Parathyroid adenoma (tissue), 2 donors: ENCODE measurements at regions not wholly inside any gene's neighbourhood (a gene's known extent, or its start where the extent isn't known, plus 50 kb on each side); places are given as distances from the start of the nearest gene placed in this dataset.

Experiments used
- H2AFZ ChIP-seq: fragments of 300-600 bp; sonication (generic); one replicate; pipeline ENCODE4 v1.7.0; 2017; ENCODE audit warnings: antibody characterized with exemption, mild to moderate bottlenecking
- H3K27ac ChIP-seq: fragments of 300-600 bp; sonication (generic); one replicate; pipeline ENCODE4 v1.7.0; 2017
- H3K27me3 ChIP-seq: fragments of 300-600 bp; sonication (generic); one replicate; pipeline ENCODE4 v1.7.0; 2017; ENCODE audit warnings: low read length; ENCODE audit not compliant: control insufficient read depth, insufficient read depth
- H3K36me3 ChIP-seq: fragments of 300-600 bp; sonication (generic); one replicate; pipeline ENCODE4 v1.7.0; 2017; ENCODE audit warnings: low read length; ENCODE audit not compliant: control insufficient read depth, insufficient read depth
- H3K4me1 ChIP-seq: fragments of 300-600 bp; sonication (generic); one replicate; pipeline ENCODE4 v1.7.0; 2017; ENCODE audit warnings: control low read depth
- H3K4me2 ChIP-seq: fragments of 300-600 bp; sonication (generic); one replicate; pipeline ENCODE4 v1.7.0; 2017; ENCODE audit warnings: low read length
- H3K4me3 ChIP-seq: fragments of 300-600 bp; sonication (generic); one replicate; pipeline ENCODE4 v1.7.0; 2017; ENCODE audit warnings: low read depth, low read length
- H3K79me2 ChIP-seq: fragments of 300-600 bp; sonication (generic); one replicate; pipeline ENCODE4 v1.7.0; 2017; ENCODE audit warnings: control low read depth
- H3K9ac ChIP-seq: fragments of 300-600 bp; sonication (generic); one replicate; pipeline ENCODE4 v1.7.0; 2017; ENCODE audit warnings: mild to moderate bottlenecking
- H3K9me3 ChIP-seq: fragments of 300-600 bp; sonication (generic); one replicate; pipeline ENCODE4 v1.7.0; 2017; ENCODE audit warnings: low read length; ENCODE audit not compliant: control insufficient read depth
- CTCF ChIP-seq: fragments of 300-600 bp; sonication (generic); IDR thresholded peaks from one replicate; pipeline ENCODE4 v1.7.0; 2017; ENCODE audit warnings: antibody characterized with exemption, mild to moderate bottlenecking
- donor health status: primary hyperparathyroidism.

GRCh38 chr5:167802755-167803431, 488.6 kb upstream of the WWC1 start:
- no peaks in the 10 kb centered on the region for H3K9me3 ChIP-seq
- no peak overlapping the region for H2AFZ ChIP-seq
- H3K4me2 ChIP-seq = no peak overlapping the region
- no peaks in the 10 kb centered on the region for H3K4me1 ChIP-seq
- no peak for TF ChIP-seq CTCF
- no peak overlapping the region for H3K9ac ChIP-seq
- H3K79me2 ChIP-seq = no peaks in the 10 kb centered on the region
- H3K36me3 ChIP-seq = no peaks in the 10 kb centered on the region
- H3K27me3 ChIP-seq = no peaks in the 10 kb centered on the region
- no peak overlapping the region for H3K27ac ChIP-seq
- H3K4me3 ChIP-seq = no peak overlapping the region

GRCh38 chr5:167804512-167805220, 486.8 kb upstream of the WWC1 start:
- Histone ChIP-seq H3K9me3 (no peaks in the 10 kb centered on the region), H3K36me3 (no peaks in the 10 kb centered on the region), H3K27me3 (no peaks in the 10 kb centered on the region), H3K4me1 (no peaks in the 10 kb centered on the region), H3K9ac (no peak overlapping the region), H2AFZ (no peak overlapping the region), H3K79me2 (no peaks in the 10 kb centered on the region), H3K4me2 (no peak overlapping the region), H3K27ac (no peak overlapping the region), H3K4me3 (no peak overlapping the region)
- TF ChIP-seq CTCF = no peak

- Histone ChIP-seq H3K27ac (no peak overlapping the region), H3K4me3 (no peak overlapping the region), H3K9me3 (no peaks in the 10 kb centered on the region), H3K4me1 (no peaks in the 10 kb centered on the region), H3K27me3 (no peaks in the 10 kb centered on the region), H3K79me2 (no peaks in the 10 kb centered on the region), H3K9ac (no peak overlapping the region), H3K36me3 (no peaks in the 10 kb centered on the region), H2AFZ (no peak overlapping the region), H3K4me2 (no peak overlapping the region)
- no peak for TF ChIP-seq CTCF
Observed at GRCh38 chr5:167810573-167810972, 480.9 kb upstream of the WWC1 start.

GRCh38 chr5:167812871-167813270, 478.6 kb upstream of the WWC1 start:
- Histone ChIP-seq H3K36me3 (no peaks in the 10 kb centered on the region), H2AFZ (no peak overlapping the region), H3K4me2 (no peak overlapping the region), H3K9me3 (no peaks in the 10 kb centered on the region), H3K27ac (no peak overlapping the region), H3K79me2 (no peaks in the 10 kb centered on the region), H3K4me1 (no peaks in the 10 kb centered on the region), H3K9ac (no peak overlapping the region), H3K27me3 (no peaks in the 10 kb centered on the region), H3K4me3 (no peak overlapping the region)
- TF ChIP-seq CTCF = no peak

- no peaks in the 10 kb centered on the region for H3K27me3 ChIP-seq
- no peak overlapping the region for H3K9ac ChIP-seq
- H3K9me3 ChIP-seq = no peaks in the 10 kb centered on the region
- H3K27ac ChIP-seq = no peak overlapping the region
- no peak overlapping the region for H2AFZ ChIP-seq
- no peak overlapping the region for H3K4me2 ChIP-seq
- H3K4me3 ChIP-seq = no peak overlapping the region
- H3K79me2 ChIP-seq = no peaks in the 10 kb centered on the region
- no peak for TF ChIP-seq CTCF
- no peaks in the 10 kb centered on the region for H3K4me1 ChIP-seq
- H3K36me3 ChIP-seq = no peaks in the 10 kb centered on the region
Observed at GRCh38 chr5:167813389-167813788, 478.1 kb upstream of the WWC1 start.
